Heart left ventricle (tissue), 13 donors: ENCODE measurements at regions not wholly inside any gene's neighbourhood (a gene's known extent, or its start where the extent isn't known, plus 50 kb on each side); places are given as distances from the start of the nearest gene placed in this dataset.

Experiments used
- CTCF ChIP-seq, 12 donors: fragments of 200-600 bp; sonication (generic) in 4 of 12; IDR thresholded peaks; one replicate each; pipeline versions ENCODE4 v1.5.0 to v1.8.0; 2018 to 2022; ENCODE audit warnings: antibody characterized with exemption in 12 of 12, mild to moderate bottlenecking in 5 of 12
- POLR2A ChIP-seq, 2 donors: fragments of 450-650 bp; IDR thresholded peaks; one replicate each; pipeline ENCODE4 v1.6.1; 2017; ENCODE audit warnings: antibody characterized with exemption in 2 of 2, mild to moderate bottlenecking in 2 of 2, moderate library complexity in 2 of 2
- donor health status: ischemic (EF 13 %, LVEDD 7.1; RV severe dilation, severe dysfunction).
- donor health status: DM: no; HTN: yes; CAD: no.
- donor health status: DM: no; HTN: no; CAD: no.
- donor health status: ischemic (EF 25% LVEDD 6.9; RV normal size, moderate dysfunction).
- donor health status: ischemic (EF 25% LVEDD 5.7; RV mildly dilated, moderate dysfunction).
- donor health status: ischemic (EF 35%, LVEDD 5.7; RV mildly dilated, moderate dysfunction).
- donor health status: nonischemic (EF 11% LVEDD 7.7; RV severe dilation, severe dysfunction).
- donor health status: DM: yes; HTN: yes; CAD: no.
- donor health status: PGD.
- donor health status: ischemic (EF 29% LVEDD 5.4; RV normal size, mild dysfunction).
- donor health status: nonischemic (EF 23%, LVEDD 6.1; RV moderate dilation, normal function).

DNA sequence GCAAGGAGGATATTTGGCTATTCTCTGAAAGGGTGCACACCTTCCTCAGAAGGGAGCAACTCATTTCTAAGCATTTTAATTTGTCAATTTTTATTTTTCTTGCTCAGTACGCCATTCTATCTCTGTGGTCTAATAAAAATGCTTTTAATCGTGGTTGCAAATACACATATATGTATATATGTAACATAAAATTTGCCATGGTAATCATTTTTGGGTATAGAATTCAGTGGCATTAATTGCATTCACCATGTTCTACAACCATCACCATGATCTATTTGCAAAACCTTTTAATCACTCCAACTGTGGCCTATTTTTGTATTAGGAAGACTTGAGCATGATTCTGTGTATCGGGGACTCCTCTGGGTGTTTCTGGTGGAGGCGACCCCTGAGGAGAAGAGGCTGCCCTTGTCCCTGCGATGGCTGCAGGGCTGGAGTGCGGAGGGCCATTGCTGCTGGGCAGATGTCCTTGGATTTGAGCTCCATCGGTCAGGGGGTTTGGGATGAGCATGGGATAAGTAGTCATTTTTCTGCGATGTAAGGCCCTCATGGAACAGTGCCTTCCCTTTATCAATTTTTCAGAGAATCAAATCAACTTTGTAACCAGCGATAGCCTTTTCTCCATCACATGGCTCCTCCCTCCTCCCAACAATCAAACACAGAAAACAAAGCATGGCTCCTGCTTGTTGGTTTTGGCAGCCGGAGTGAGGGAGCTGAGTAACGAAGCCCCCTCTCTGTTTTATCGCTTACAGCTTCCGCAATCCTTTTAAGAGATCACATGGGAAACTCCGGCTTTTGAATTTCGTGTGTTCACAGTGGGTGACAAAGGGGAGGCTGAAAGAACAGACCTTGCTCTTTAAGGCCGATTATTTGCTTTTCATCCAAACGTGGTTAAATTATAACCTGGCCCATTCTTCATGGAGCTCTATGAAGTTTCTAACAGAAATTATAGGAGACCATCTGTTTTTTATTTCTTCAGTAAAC is 187.3 kb downstream of the TENT4A start:
- TF ChIP-seq CTCF (IDR thresholded peaks at IDR 0.05) (no peak), POLR2A (IDR thresholded peaks at IDR 0.05) (no peak)
